HEK293 (cell line): ENCODE measurements at regions not wholly inside any gene's neighbourhood (a gene's known extent, or its start where the extent isn't known, plus 50 kb on each side); places are given as distances from the start of the nearest gene placed in this dataset.

Experiments
- CTCF ChIA-PET: fragments of 350-600 bp; formaldehyde crosslinking; extraction: SDS; loops from one replicate; lab custom pipeline; 2021; ENCODE audit warnings: antibody characterized with exemption; lab: Yijun Ruan, JAX
- POLR2A ChIA-PET: fragments of 300-600 bp; formaldehyde crosslinking; extraction: SDS; loops from one replicate; lab custom pipeline; 2020; ENCODE audit warnings: antibody characterized with exemption, inconsistent platforms; lab: Yijun Ruan, JAX
- H3K27ac ChIP-seq: fragments of 200-500 bp; sonication (Bioruptor generic); 2 replicates; pipeline ENCODE4 v1.5.1; 2014; ENCODE audit warnings: low read depth, low read length, control low read depth, inconsistent platforms; ENCODE audit errors: extremely low read depth
- H3K36me3 ChIP-seq, 2 experiments: fragments of 200-500 bp in 1 of 2; sonication (Bioruptor generic) in 1 of 2; 1 replicate in 1 of 2; 2 replicates in 1 of 2; pipeline ENCODE4 v1.5.1; 2014 to 2017; ENCODE audit warnings: inconsistent platforms in 2 of 2, low read length in 2 of 2; ENCODE audit not compliant: control insufficient read depth in 2 of 2, insufficient read depth in 1 of 2
- H3K4me1 ChIP-seq: fragments of 200-500 bp; sonication (Bioruptor generic); 2 replicates; pipeline ENCODE4 v1.5.1; 2014; ENCODE audit warnings: mild to moderate bottlenecking, low read length, inconsistent platforms; ENCODE audit not compliant: control insufficient read depth, insufficient read depth
- H3K4me3 ChIP-seq: 2 replicates; pipeline ENCODE4 v1.5.1; 2011; ENCODE audit warnings: low read depth, mild to moderate bottlenecking, control low read depth, low read length, moderate library complexity
- H3K9me3 ChIP-seq: fragments of 200-500 bp; sonication (Bioruptor generic); 2 replicates; pipeline ENCODE4 v1.5.1; 2014; ENCODE audit warnings: low read depth, low read length, inconsistent platforms; ENCODE audit not compliant: control insufficient read depth, insufficient read depth
- HOXC10 ChIP-seq: sonication (generic); formaldehyde crosslinking; IDR thresholded peaks from 2 replicates; pipeline ENCODE4 v1.8.1; 2023; ENCODE audit warnings: mild to moderate bottlenecking, missing genetic modification reagents
- SALL2 ChIP-seq: fragments of 450-650 bp; formaldehyde crosslinking; IDR thresholded peaks from 2 replicates; pipeline ENCODE4 v1.5.0; 2017; ENCODE audit warnings: missing biosample characterization, mild to moderate bottlenecking, missing genetic modification characterization, borderline replicate concordance
- SCRT1 ChIP-seq: fragments of 450-650 bp; formaldehyde crosslinking; IDR thresholded peaks from 2 replicates; pipeline ENCODE4 v1.5.1; 2016; ENCODE audit warnings: missing biosample characterization, missing genetic modification characterization, borderline replicate concordance
- SETDB1 ChIP-seq: IDR thresholded peaks from one replicate; pipeline ENCODE4 v1.6.1; 2017; ENCODE audit warnings: mild to moderate bottlenecking, low read length, moderate library complexity, mixed read lengths; ENCODE audit not compliant: insufficient read length
- ZBTB1 ChIP-seq: fragments of 450-650 bp; formaldehyde crosslinking; IDR thresholded peaks from 2 replicates; pipeline ENCODE4 v1.5.1; 2016; ENCODE audit warnings: missing biosample characterization, missing genetic modification characterization
- ZBTB6 ChIP-seq: fragments of 450-650 bp; formaldehyde crosslinking; IDR thresholded peaks from 2 replicates; pipeline ENCODE4 v1.5.1; 2017; ENCODE audit warnings: missing biosample characterization, missing genetic modification characterization
- ZBTB7A ChIP-seq: fragments of 450-650 bp; formaldehyde crosslinking; IDR thresholded peaks from 2 replicates; pipeline ENCODE4 v1.5.1; 2016; ENCODE audit warnings: low read depth, missing biosample characterization, missing genetic modification characterization
- ZFP37 ChIP-seq: fragments of 450-650 bp; formaldehyde crosslinking; IDR thresholded peaks from 2 replicates; pipeline ENCODE4 v1.5.1; 2016; ENCODE audit warnings: missing biosample characterization, missing genetic modification characterization
- ZNF175 ChIP-seq: fragments of 450-650 bp; formaldehyde crosslinking; IDR thresholded peaks from 2 replicates; pipeline ENCODE4 v1.5.1; 2016; ENCODE audit warnings: missing biosample characterization, missing genetic modification characterization
- ZNF19 ChIP-seq: fragments of 450-650 bp; formaldehyde crosslinking; IDR thresholded peaks from 2 replicates; pipeline ENCODE4; 2016; ENCODE audit warnings: missing biosample characterization, missing genetic modification characterization, low read depth
- ZNF2 ChIP-seq: fragments of 450-650 bp; formaldehyde crosslinking; IDR thresholded peaks from 2 replicates; pipeline ENCODE4 v1.5.1; 2016; ENCODE audit warnings: missing biosample characterization, missing genetic modification characterization
- ZNF202 ChIP-seq: fragments of 450-650 bp; formaldehyde crosslinking; IDR thresholded peaks from 2 replicates; pipeline ENCODE4 v1.5.1; 2016; ENCODE audit warnings: missing biosample characterization, missing genetic modification characterization, borderline replicate concordance
- ZNF274 ChIP-seq, 2 experiments: fragments of 200-500 bp in 1 of 2; fragments of 450-650 bp in 1 of 2; sonication (Bioruptor generic) in 1 of 2; formaldehyde crosslinking in 1 of 2; IDR thresholded peaks; 2 replicates each; pipeline versions ENCODE4 v1.5.1 to v1.6.1; 2014 to 2016; ENCODE audit warnings: borderline replicate concordance in 1 of 2, inconsistent platforms in 1 of 2, low read length in 1 of 2, missing biosample characterization in 1 of 2, missing genetic modification characterization in 1 of 2
- ZNF391 ChIP-seq: fragments of 450-650 bp; formaldehyde crosslinking; IDR thresholded peaks from 2 replicates; pipeline ENCODE4 v1.5.1; 2016; ENCODE audit warnings: low read depth, missing biosample characterization, missing genetic modification characterization, borderline replicate concordance
- ZNF394 ChIP-seq: fragments of 450-650 bp; formaldehyde crosslinking; IDR thresholded peaks from 2 replicates; pipeline ENCODE4 v1.5.1; 2016; ENCODE audit warnings: missing biosample characterization, missing genetic modification characterization, mild to moderate bottlenecking, moderate library complexity, borderline replicate concordance
- ZNF529 ChIP-seq: fragments of 450-650 bp; formaldehyde crosslinking; IDR thresholded peaks from 2 replicates; pipeline ENCODE4 v1.5.1; 2017; ENCODE audit warnings: missing genetic modification characterization, missing biosample characterization; ENCODE audit not compliant: insufficient replicate concordance
- ZNF610 ChIP-seq: fragments of 450-650 bp; formaldehyde crosslinking; IDR thresholded peaks from 2 replicates; pipeline ENCODE4 v1.5.1; 2016; ENCODE audit warnings: missing biosample characterization, missing genetic modification characterization, borderline replicate concordance
- ZNF623 ChIP-seq: fragments of 450-650 bp; formaldehyde crosslinking; IDR thresholded peaks from 2 replicates; pipeline ENCODE4 v1.5.1; 2016; ENCODE audit warnings: missing biosample characterization, missing genetic modification characterization
- ZNF645 ChIP-seq: fragments of 450-650 bp; formaldehyde crosslinking; IDR thresholded peaks from 2 replicates; pipeline ENCODE4; 2016; ENCODE audit warnings: missing biosample characterization, missing genetic modification characterization
- TF ChIP-seq, protein P1 (sequence below): fragments of 450-650 bp; formaldehyde crosslinking; IDR thresholded peaks from 2 replicates; pipeline ENCODE4 v1.5.1; 2016; ENCODE audit warnings: missing biosample characterization, missing genetic modification characterization
- TF ChIP-seq, protein P2 (sequence below): fragments of 450-650 bp; formaldehyde crosslinking; IDR thresholded peaks from 2 replicates; pipeline ENCODE4 v1.5.1; 2016; ENCODE audit warnings: missing biosample characterization, missing genetic modification characterization

DNA sequence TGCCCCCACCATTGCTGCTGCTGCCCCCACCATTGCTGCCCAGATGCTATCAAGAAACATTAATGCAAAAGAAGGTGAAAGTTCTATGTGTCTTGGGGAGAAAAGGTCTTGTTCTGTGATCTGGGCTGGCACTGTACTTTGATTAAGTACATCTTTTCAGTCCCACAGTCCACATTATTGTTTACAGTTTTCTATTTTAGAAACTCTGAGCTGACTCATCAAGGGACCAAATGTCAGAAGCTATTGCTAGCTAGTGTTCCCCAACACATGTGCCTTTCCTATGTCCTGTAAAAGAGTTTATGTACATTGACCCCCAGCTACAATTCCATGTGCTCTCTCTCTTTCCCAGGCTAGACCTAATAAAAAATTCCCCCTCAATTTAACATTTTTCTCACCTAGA lies 264.7 kb upstream of the NECTIN3 start:
- CTCF ChIA-PET, result no interaction called here
- no peak overlapping the region for H3K4me3 ChIP-seq
- no peak for TF ChIP-seq ZNF529 (tag by site-specific recombination)
- no peak for TF ChIP-seq ZFP37 (tag by site-specific recombination)
- TF ChIP-seq, protein P1, sequence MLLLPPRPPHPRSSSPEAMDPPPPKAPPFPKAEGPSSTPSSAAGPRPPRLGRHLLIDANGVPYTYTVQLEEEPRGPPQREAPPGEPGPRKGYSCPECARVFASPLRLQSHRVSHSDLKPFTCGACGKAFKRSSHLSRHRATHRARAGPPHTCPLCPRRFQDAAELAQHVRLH, result no peak
- no peak for TF ChIP-seq ZNF19
- TF ChIP-seq ZNF623 (tag by site-specific recombination), result no peak
- TF ChIP-seq SCRT1 (tag by site-specific recombination), result no peak
- no peak for TF ChIP-seq SETDB1
- no peak for TF ChIP-seq ZBTB1 (tag by site-specific recombination)
- TF ChIP-seq ZBTB6 (tag by site-specific recombination), result no peak
- no peak for TF ChIP-seq ZNF645 (tag by site-specific recombination)
- TF ChIP-seq ZNF391, result no peak
- no peak for TF ChIP-seq ZBTB7A
- no peak for TF ChIP-seq ZNF610 (tag by site-specific recombination)
- TF ChIP-seq ZNF202 (tag by site-specific recombination), result no peak
- no peak for TF ChIP-seq ZNF175 (tag by site-specific recombination)
- no peak for TF ChIP-seq ZNF394 (tag by site-specific recombination)
- no peak for TF ChIP-seq ZNF2 (tag by site-specific recombination)
- TF ChIP-seq HOXC10 (CRISPR knock-in tag), result no peak
- POLR2A ChIA-PET, result no interaction called here
- no peaks in the 10 kb centered on the region for H3K36me3 ChIP-seq
- no peaks in the 10 kb centered on the region for H3K9me3 ChIP-seq
- no peaks in the 10 kb centered on the region for H3K4me1 ChIP-seq
- H3K27ac ChIP-seq, result no peak overlapping the region

DNA sequence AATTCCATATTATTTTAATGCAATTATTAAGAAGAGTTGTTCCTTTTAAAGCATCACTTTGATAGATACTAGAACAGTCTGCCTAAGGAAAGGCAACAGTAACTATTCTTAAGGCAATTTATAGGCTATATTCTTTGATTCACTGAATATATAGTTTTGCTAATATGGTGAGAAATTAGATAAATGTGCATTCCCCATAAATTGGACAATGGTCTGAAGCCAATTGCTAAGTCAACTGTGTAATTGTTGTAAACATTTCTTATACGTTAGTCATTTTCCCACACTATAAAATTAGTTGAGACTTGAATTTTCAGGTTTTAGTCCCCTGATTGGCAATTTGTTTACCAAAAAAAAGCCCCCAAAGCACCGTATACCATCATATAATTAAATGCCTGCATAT lies 263.0 kb upstream of the NECTIN3 start:
- TF ChIP-seq, protein P2, sequence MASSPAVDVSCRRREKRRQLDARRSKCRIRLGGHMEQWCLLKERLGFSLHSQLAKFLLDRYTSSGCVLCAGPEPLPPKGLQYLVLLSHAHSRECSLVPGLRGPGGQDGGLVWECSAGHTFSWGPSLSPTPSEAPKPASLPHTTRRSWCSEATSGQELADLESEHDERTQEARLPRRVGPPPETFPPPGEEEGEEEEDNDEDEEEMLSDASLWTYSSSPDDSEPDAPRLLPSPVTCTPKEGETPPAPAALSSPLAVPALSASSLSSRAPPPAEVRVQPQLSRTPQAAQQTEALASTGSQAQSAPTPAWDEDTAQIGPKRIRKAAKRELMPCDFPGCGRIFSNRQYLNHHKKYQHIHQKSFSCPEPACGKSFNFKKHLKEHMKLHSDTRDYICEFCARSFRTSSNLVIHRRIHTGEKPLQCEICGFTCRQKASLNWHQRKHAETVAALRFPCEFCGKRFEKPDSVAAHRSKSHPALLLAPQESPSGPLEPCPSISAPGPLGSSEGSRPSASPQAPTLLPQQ, result no peak
- no peak for TF ChIP-seq SALL2
- no peak for TF ChIP-seq ZNF274 (IDR thresholded peaks at IDR 0.05; ENCODE audit: low read length)
- no peak for TF ChIP-seq ZNF274 (tag by site-specific recombination; IDR thresholded peaks at IDR 0.05; ENCODE audit: borderline replicate concordance)
- TF ChIP-seq, all 188 proteins: peak for 0
- POLR2A ChIA-PET, result no interaction called here
- CTCF ChIA-PET, result no interaction called here
- H3K4me1 ChIP-seq, result no peaks in the 10 kb centered on the region
- H3K4me3 ChIP-seq, result no peak overlapping the region
- no peaks in the 10 kb centered on the region for H3K36me3 ChIP-seq
- H3K27ac ChIP-seq, result no peak overlapping the region
- no peaks in the 10 kb centered on the region for H3K9me3 ChIP-seq
